ENCODE measurements at regions not wholly inside any gene's neighbourhood (a gene's known extent, or its start where the extent isn't known, plus 50 kb on each side); places are given as distances from the start of the nearest gene placed in this dataset.

GRCh38 chr1:213366141-213366831 lies 315.2 kb downstream of the RPS6KC1 start:
- TF ChIP-seq POLR2AphosphoS5 (IDR thresholded peaks at IDR 0.05) = no peak
- Histone ChIP-seq H3K36me3 (no peaks in the 10 kb centered on the region), H3K4me3 (no peak overlapping the region), H3K9me3 (no peaks in the 10 kb centered on the region), H3K27ac (no peak overlapping the region), H3K27me3 (no peaks in the 10 kb centered on the region), H3K4me1 (no peaks in the 10 kb centered on the region)
- intact Hi-C loops (cut with DNase I; ENCODE audit: low total_unique reads) = no loop called here
- DNase-seq (ENCODE audit: low spot score in 2 of 2) = no peak

- no peaks in the 10 kb centered on the region for H3K27me3 ChIP-seq
- H3K36me3 ChIP-seq = no peaks in the 10 kb centered on the region
- TF ChIP-seq CTCF (IDR thresholded peaks at IDR 0.05) (no peak), POLR2A (IDR thresholded peaks at IDR 0.05) (no peak), POLR2AphosphoS5 (IDR thresholded peaks at IDR 0.05) (no peak)
- H3K9me3 ChIP-seq = no peaks in the 10 kb centered on the region
- no peak for DNase-seq (ENCODE audit: low spot score in 2 of 2)
- H3K4me3 ChIP-seq = no peak overlapping the region
- H3K4me1 ChIP-seq = no peaks in the 10 kb centered on the region
- H3K27ac ChIP-seq = no peak overlapping the region
- intact Hi-C loops (cut with DNase I; ENCODE audit: low total_unique reads) = no loop called here
Observed at GRCh38 chr1:213369465-213369864, 318.4 kb downstream of the RPS6KC1 start.

GRCh38 chr1:213370523-213370922 lies 319.5 kb downstream of the RPS6KC1 start:
- Histone ChIP-seq H3K9me3 (no peaks in the 10 kb centered on the region), H3K36me3 (no peaks in the 10 kb centered on the region), H3K27me3 (no peaks in the 10 kb centered on the region), H3K4me1 (no peaks in the 10 kb centered on the region), H3K4me3 (no peak overlapping the region), H3K27ac (no peak overlapping the region)
- no peak for DNase-seq (ENCODE audit: low spot score in 2 of 2)
- no peak for TF ChIP-seq POLR2AphosphoS5 (IDR thresholded peaks at IDR 0.05)
- TF ChIP-seq CTCF (IDR thresholded peaks at IDR 0.05) = no peak
- no peak for TF ChIP-seq POLR2A (IDR thresholded peaks at IDR 0.05)
- intact Hi-C loops (cut with DNase I; ENCODE audit: low total_unique reads) = no loop called here

- no peak for TF ChIP-seq POLR2A (IDR thresholded peaks at IDR 0.05)
- TF ChIP-seq POLR2AphosphoS5 (IDR thresholded peaks at IDR 0.05) = no peak
- TF ChIP-seq CTCF (IDR thresholded peaks at IDR 0.05) = no peak
- H3K27me3 ChIP-seq = no peaks in the 10 kb centered on the region
- no peak overlapping the region for H3K4me3 ChIP-seq
- H3K27ac ChIP-seq = no peak overlapping the region
- no peaks in the 10 kb centered on the region for H3K9me3 ChIP-seq
- H3K4me1 ChIP-seq = no peaks in the 10 kb centered on the region
- intact Hi-C loops (cut with DNase I; ENCODE audit: low total_unique reads) = no loop called here
- no peak for DNase-seq (ENCODE audit: low spot score in 2 of 2)
- no peaks in the 10 kb centered on the region for H3K36me3 ChIP-seq
Observed at GRCh38 chr1:213371525-213371846, 320.4 kb downstream of the RPS6KC1 start.

GRCh38 chr1:213371847-213372619 lies 321.0 kb downstream of the RPS6KC1 start:
- Histone ChIP-seq H3K36me3 (no peaks in the 10 kb centered on the region), H3K9me3 (no peaks in the 10 kb centered on the region), H3K4me1 (no peaks in the 10 kb centered on the region), H3K27ac (no peak overlapping the region), H3K4me3 (no peak overlapping the region), H3K27me3 (no peaks in the 10 kb centered on the region)
- intact Hi-C loops (cut with DNase I; ENCODE audit: low total_unique reads) = no loop called here
- no peak for DNase-seq (ENCODE audit: low spot score in 2 of 2)
- TF ChIP-seq CTCF (IDR thresholded peaks at IDR 0.05) = no peak
- TF ChIP-seq POLR2A (IDR thresholded peaks at IDR 0.05) = no peak
- no peak for TF ChIP-seq POLR2AphosphoS5 (IDR thresholded peaks at IDR 0.05)
